Panc1 (cell line): ENCODE measurements at regions not wholly inside any gene's neighbourhood (a gene's known extent, or its start where the extent isn't known, plus 50 kb on each side); places are given as distances from the start of the nearest gene placed in this dataset.

Experiments
- CTCF ChIP-seq: fragments of 450-650 bp; IDR thresholded peaks from 2 replicates; pipeline ENCODE4 v1.5.1; 2017; ENCODE audit warnings: mild to moderate bottlenecking
- POLR2AphosphoS5 ChIP-seq: IDR thresholded peaks from 2 replicates; pipeline ENCODE4 v1.6.1; 2012; ENCODE audit warnings: mild to moderate bottlenecking, low read depth, low read length, moderate library complexity
- REST ChIP-seq, 2 experiments: IDR thresholded peaks; 2 replicates each; pipeline ENCODE4 v1.6.1; 2011 to 2012; ENCODE audit warnings: low read depth in 2 of 2, control low read depth in 1 of 2, low read length in 1 of 2, mild to moderate bottlenecking in 1 of 2, moderate library complexity in 1 of 2; ENCODE audit not compliant: insufficient read depth in 1 of 2
- SIN3A ChIP-seq: IDR thresholded peaks from 2 replicates; pipeline ENCODE4 v1.6.1; 2012; ENCODE audit warnings: low read depth, mild to moderate bottlenecking, low read length, moderate library complexity, borderline replicate concordance; ENCODE audit not compliant: insufficient read depth
- TCF7L2 ChIP-seq: IDR thresholded peaks from 2 replicates; pipeline ENCODE4 v1.6.1; 2011; ENCODE audit warnings: mild to moderate bottlenecking, low read depth, low read length, inconsistent platforms

DNA sequence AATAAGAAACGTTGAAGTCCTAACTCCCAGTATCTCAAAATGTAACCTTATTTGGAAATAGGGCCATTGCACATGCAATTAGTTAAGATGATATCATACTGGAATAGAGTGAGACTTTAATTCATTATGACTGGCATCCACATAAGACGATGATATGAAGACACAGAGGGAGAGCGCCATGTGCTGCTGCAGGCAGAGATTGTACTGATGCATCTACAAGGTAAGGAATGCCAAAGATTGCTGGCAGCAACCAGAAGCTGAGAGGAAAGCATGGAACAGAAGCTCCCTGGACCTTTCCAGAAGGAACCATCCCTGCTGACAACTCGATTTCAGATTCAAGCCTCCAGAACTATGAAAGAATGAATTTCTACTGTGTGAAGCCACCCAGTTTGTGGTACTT lies 697.0 kb upstream of the INTU start:
- TF ChIP-seq REST (IDR thresholded peaks at IDR 0.05; ENCODE audit: insufficient read depth in 1 of 2, low read depth in 2 of 2, low read length in 1 of 2) (no peak), CTCF (no peak), POLR2AphosphoS5 (no peak), SIN3A (no peak), TCF7L2 (no peak)
